HepG2 (cell line): ENCODE measurements at regions not wholly inside any gene's neighbourhood (a gene's known extent, or its start where the extent isn't known, plus 50 kb on each side); places are given as distances from the start of the nearest gene placed in this dataset.

Source experiments
- POLR2A ChIP-seq, 2 experiments: IDR thresholded peaks; 2 replicates each; pipeline ENCODE4 v1.6.1; 2011; ENCODE audit warnings: low read depth in 2 of 2, low read length in 2 of 2, mild to moderate bottlenecking in 1 of 2, moderate library complexity in 1 of 2; ENCODE audit not compliant: insufficient read depth in 1 of 2
- RFX3 ChIP-seq: IDR thresholded peaks from 2 replicates; pipeline ENCODE4 v1.6.1; 2016; ENCODE audit warnings: missing biosample characterization, missing genetic modification reagents
- SIN3A ChIP-seq: IDR thresholded peaks from 2 replicates; pipeline ENCODE4 v1.6.1; 2011; ENCODE audit warnings: low read depth, mild to moderate bottlenecking, control low read depth, low read length, borderline replicate concordance
- USF2 ChIP-seq, 2 experiments: sonication (generic) in 1 of 2; formaldehyde crosslinking in 1 of 2; IDR thresholded peaks; 2 replicates each; pipeline versions ENCODE4 v1.5.1 to v1.6.1; 2011 to 2020; ENCODE audit warnings: borderline replicate concordance in 1 of 2, low read depth in 1 of 2, low read length in 1 of 2, mild to moderate bottlenecking in 1 of 2, missing genetic modification reagents in 1 of 2, moderate library complexity in 1 of 2
- ZNF317 ChIP-seq: sonication (generic); formaldehyde crosslinking; IDR thresholded peaks from 2 replicates; pipeline ENCODE4 v1.5.0; 2020; ENCODE audit warnings: mild to moderate bottlenecking, missing genetic modification reagents
- ZNF7 ChIP-seq: IDR thresholded peaks from 2 replicates; pipeline ENCODE4 v1.6.1; 2016; ENCODE audit warnings: missing biosample characterization, missing genetic modification reagents
- ZNF788 ChIP-seq: sonication (generic); formaldehyde crosslinking; IDR thresholded peaks from 2 replicates; pipeline ENCODE4 v1.5.0; 2020; ENCODE audit warnings: mild to moderate bottlenecking, missing genetic modification reagents, borderline replicate concordance
- ZNF83 ChIP-seq: sonication (generic); formaldehyde crosslinking; IDR thresholded peaks from 2 replicates; pipeline ENCODE4 v1.4.0; 2020; ENCODE audit warnings: missing genetic modification reagents, mild to moderate bottlenecking, borderline replicate concordance
- TF ChIP-seq, protein P1 (sequence below): sonication (generic); formaldehyde crosslinking; IDR thresholded peaks from 2 replicates; pipeline ENCODE4 v1.4.0; 2020; ENCODE audit warnings: missing genetic modification reagents
- TF ChIP-seq, protein P2 (sequence below): sonication (generic); formaldehyde crosslinking; IDR thresholded peaks from 2 replicates; pipeline ENCODE4 v1.8.1; 2022; ENCODE audit warnings: mild to moderate bottlenecking, missing genetic modification reagents

DNA sequence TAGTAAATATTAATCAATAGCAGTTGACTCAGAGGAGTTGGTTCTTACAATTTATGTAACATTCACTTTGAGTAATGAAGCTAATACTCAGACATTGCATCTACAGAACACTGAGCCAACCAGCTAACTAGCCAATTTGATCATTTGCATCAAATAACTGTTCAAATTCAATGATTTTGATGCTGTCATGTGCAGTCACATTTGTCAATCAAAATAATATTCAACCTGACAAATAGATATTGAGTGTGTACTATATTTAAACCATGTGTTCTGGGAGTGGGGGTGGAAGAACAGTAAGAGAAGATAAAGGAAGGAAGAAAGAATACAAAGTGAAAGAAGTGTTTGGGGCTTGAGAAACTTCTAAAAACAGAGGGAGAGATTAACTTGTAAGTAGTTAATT lies 277.2 kb upstream of the ARHGEF26 start:
- TF ChIP-seq RFX3 (CRISPR knock-in tag) (no peak), ZNF7 (CRISPR knock-in tag) (no peak), USF2 (IDR thresholded peaks at IDR 0.05; ENCODE audit: low read depth, low read length) (no peak), USF2 (CRISPR knock-in tag; IDR thresholded peaks at IDR 0.05; ENCODE audit: borderline replicate concordance) (no peak), ZNF83 (CRISPR knock-in tag) (no peak), ZNF317 (CRISPR knock-in tag) (no peak), ZNF788 (CRISPR knock-in tag) (no peak), POLR2A (IDR thresholded peaks at IDR 0.05; ENCODE audit: insufficient read depth in 1 of 2, low read depth in 2 of 2, low read length in 2 of 2) (no peak), SIN3A (no peak)
- TF ChIP-seq, protein P1, sequence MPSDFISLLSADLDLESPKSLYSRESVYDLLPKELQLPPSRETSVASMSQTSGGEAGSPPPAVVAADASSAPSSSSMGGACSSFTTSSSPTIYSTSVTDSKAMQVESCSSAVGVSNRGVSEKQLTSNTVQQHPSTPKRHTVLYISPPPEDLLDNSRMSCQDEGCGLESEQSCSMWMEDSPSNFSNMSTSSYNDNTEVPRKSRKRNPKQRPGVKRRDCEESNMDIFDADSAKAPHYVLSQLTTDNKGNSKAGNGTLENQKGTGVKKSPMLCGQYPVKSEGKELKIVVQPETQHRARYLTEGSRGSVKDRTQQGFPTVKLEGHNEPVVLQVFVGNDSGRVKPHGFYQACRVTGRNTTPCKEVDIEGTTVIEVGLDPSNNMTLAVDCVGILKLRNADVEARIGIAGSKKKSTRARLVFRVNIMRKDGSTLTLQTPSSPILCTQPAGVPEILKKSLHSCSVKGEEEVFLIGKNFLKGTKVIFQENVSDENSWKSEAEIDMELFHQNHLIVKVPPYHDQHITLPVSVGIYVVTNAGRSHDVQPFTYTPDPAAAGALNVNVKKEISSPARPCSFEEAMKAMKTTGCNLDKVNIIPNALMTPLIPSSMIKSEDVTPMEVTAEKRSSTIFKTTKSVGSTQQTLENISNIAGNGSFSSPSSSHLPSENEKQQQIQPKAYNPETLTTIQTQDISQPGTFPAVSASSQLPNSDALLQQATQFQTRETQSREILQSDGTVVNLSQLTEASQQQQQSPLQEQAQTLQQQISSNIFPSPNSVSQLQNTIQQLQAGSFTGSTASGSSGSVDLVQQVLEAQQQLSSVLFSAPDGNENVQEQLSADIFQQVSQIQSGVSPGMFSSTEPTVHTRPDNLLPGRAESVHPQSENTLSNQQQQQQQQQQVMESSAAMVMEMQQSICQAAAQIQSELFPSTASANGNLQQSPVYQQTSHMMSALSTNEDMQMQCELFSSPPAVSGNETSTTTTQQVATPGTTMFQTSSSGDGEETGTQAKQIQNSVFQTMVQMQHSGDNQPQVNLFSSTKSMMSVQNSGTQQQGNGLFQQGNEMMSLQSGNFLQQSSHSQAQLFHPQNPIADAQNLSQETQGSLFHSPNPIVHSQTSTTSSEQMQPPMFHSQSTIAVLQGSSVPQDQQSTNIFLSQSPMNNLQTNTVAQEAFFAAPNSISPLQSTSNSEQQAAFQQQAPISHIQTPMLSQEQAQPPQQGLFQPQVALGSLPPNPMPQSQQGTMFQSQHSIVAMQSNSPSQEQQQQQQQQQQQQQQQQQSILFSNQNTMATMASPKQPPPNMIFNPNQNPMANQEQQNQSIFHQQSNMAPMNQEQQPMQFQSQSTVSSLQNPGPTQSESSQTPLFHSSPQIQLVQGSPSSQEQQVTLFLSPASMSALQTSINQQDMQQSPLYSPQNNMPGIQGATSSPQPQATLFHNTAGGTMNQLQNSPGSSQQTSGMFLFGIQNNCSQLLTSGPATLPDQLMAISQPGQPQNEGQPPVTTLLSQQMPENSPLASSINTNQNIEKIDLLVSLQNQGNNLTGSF = no peak
- TF ChIP-seq, protein P2, sequence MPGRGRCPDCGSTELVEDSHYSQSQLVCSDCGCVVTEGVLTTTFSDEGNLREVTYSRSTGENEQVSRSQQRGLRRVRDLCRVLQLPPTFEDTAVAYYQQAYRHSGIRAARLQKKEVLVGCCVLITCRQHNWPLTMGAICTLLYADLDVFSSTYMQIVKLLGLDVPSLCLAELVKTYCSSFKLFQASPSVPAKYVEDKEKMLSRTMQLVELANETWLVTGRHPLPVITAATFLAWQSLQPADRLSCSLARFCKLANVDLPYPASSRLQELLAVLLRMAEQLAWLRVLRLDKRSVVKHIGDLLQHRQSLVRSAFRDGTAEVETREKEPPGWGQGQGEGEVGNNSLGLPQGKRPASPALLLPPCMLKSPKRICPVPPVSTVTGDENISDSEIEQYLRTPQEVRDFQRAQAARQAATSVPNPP = no peak
